Activated T-cell treated with anti-CD3 and anti-CD28 coated beads, Interleukin-2, amount 50 U/mL, for 24 hours (primary cell): ENCODE measurements at regions not wholly inside any gene's neighbourhood (a gene's known extent, or its start where the extent isn't known, plus 50 kb on each side); places are given as distances from the start of the nearest gene placed in this dataset.
"Not testable (repeated sequence)": the region's sequence is repeated elsewhere in the genome, so short reads cannot be mapped to it uniquely, and the experiment has no call there.

Experiments used
- DNase-seq: peaks from one replicate; pipeline ENCODE4 v3.0.0-alpha.2; 2020
- H3K27ac Mint-ChIP-seq: 2 replicates; pipeline ENCODE4 v1.8.0; 2020; ENCODE audit warnings: mild to moderate bottlenecking, mixed read lengths
- H3K27me3 Mint-ChIP-seq: 2 replicates; pipeline ENCODE4 v1.8.0; 2020; ENCODE audit warnings: mixed read lengths
- H3K36me3 Mint-ChIP-seq: 2 replicates; pipeline ENCODE4 v1.8.0; 2020; ENCODE audit warnings: low read depth, mixed read lengths
- H3K4me1 Mint-ChIP-seq: 2 replicates; pipeline ENCODE4 v1.8.0; 2020; ENCODE audit warnings: low read depth, mixed read lengths
- H3K4me3 Mint-ChIP-seq: 2 replicates; pipeline ENCODE4 v1.8.0; 2020; ENCODE audit warnings: mild to moderate bottlenecking, moderate library complexity, mixed read lengths
- H3K9me3 Mint-ChIP-seq: 2 replicates; pipeline ENCODE4 v1.8.0; 2020; ENCODE audit warnings: mixed read lengths

DNA sequence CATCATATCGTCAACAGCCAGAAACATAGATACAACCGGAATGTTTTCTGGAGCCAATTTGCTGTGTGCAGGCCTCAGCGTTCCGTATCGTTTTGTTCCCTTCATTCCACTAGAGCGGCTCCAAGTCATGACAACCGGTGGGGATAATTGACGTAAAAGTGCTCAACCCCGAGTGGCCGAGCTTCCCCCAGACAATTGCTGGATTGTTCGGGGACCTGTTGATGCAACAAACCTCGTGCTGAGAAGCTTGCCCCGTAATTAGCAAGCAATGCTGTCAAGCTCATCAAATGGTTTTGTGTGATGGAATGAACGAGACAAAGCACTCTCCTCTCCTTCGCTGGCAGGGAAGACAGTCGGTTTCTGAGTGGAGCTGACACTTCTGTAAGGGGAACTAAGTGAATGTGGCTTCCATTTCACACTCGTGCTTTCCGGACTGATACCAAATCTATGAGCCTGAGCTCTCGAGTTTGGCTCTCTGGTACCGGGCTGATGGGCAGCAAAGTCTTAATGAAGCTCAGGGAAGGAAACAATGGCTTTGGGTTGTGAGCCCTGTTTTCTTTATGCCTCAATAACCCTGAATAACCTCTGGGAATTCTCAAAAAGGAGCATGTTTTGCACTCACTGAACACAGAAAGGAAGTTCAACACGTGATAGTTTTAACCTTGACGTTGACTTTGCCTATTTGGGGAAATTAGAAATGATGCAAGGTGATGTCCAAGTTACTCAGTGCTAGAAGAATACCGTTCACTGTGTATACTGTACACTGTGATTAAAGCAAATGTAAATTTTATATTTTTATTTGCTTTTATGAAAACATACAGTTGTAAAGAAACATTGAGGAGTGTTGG lies 220.5 kb downstream of the BAMBI start:
- DNase-seq, result no peak
- H3K4me3 Mint-ChIP-seq, result no peak overlapping the region
- no peak overlapping the region for H3K27ac Mint-ChIP-seq
- H3K9me3 Mint-ChIP-seq, result no peaks in the 10 kb centered on the region
- H3K27me3 Mint-ChIP-seq, result peaks cover 2% of the 10 kb centered on the region
- H3K36me3 Mint-ChIP-seq, result no peaks in the 10 kb centered on the region
- no peaks in the 10 kb centered on the region for H3K4me1 Mint-ChIP-seq

GRCh38 chr10:28902215-28902614 lies 224.9 kb downstream of the BAMBI start:
- H3K4me1 Mint-ChIP-seq, result no peaks in the 10 kb centered on the region
- H3K27me3 Mint-ChIP-seq, result peaks cover 1% of the 10 kb centered on the region
- no peak for DNase-seq
- H3K4me3 Mint-ChIP-seq, result no peak overlapping the region
- no peak overlapping the region for H3K27ac Mint-ChIP-seq
- no peaks in the 10 kb centered on the region for H3K9me3 Mint-ChIP-seq
- H3K36me3 Mint-ChIP-seq, result no peaks in the 10 kb centered on the region

DNA sequence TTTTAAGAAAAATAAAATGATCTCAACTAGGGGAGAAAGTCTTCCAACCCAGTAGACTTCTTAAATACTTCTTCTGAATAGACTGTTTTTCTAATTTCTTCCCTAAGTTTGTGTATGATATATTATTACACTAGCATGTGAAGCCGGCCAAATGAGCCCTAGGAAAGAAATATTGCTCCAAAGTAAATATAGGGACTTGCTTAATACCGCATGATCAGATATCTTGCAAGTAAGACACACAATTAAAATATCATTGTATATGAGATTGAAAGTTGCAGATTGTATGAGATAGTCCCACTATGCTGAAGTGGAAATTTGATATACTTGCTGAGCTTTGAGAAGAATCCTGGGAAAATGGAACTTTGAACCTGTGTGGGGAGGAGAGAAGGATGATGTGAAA lies 225.7 kb downstream of the BAMBI start:
- no peak for DNase-seq
- H3K4me1 Mint-ChIP-seq, result no peaks in the 10 kb centered on the region
- no peaks in the 10 kb centered on the region for H3K36me3 Mint-ChIP-seq
- no peaks in the 10 kb centered on the region for H3K9me3 Mint-ChIP-seq
- no peak overlapping the region for H3K27ac Mint-ChIP-seq
- H3K27me3 Mint-ChIP-seq, result no peaks in the 10 kb centered on the region
- no peak overlapping the region for H3K4me3 Mint-ChIP-seq

DNA sequence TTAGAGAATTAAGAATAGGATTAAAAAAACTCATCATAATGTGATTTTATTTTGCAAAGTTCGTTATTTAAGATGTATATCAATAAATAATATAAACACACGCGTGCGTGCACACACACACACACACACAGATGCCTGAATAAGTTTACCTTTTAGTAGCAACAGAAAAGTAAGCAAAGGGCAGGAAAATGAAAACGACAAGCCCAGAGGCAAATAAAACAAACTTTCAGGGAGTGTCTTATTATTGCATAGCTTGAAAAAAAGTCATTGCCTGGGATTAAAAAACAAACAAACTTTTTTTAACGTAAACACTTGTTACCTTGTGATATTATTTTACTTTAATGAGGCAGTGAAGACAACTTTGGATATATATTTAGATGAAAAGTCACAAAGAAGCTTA lies 226.4 kb downstream of the BAMBI start:
- H3K36me3 Mint-ChIP-seq, result no peaks in the 10 kb centered on the region

DNA sequence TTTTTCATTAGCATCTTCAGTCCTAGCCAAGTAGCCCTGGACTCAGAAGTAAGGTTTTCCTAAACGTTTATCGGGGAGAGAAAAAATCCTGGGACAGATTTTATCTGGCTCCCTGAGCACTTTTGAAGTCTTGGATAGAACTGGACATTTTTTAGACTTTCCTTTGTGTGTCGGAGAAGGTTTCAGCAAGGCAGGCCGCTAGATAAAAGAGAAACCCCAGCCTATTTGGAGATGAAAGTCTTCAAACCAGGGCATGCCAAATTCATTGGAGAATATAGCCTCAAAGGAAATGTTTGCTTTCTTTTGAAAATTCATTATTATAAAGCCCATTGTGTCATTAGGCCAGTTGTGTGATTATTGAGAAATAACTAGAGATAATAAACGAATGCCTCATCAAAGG lies 228.1 kb downstream of the BAMBI start:
- no peak for DNase-seq
- H3K9me3 Mint-ChIP-seq, result no peaks in the 10 kb centered on the region
- H3K4me1 Mint-ChIP-seq, result no peaks in the 10 kb centered on the region
- no peak overlapping the region for H3K4me3 Mint-ChIP-seq
- no peak overlapping the region for H3K27ac Mint-ChIP-seq
- no peaks in the 10 kb centered on the region for H3K36me3 Mint-ChIP-seq
- no peaks in the 10 kb centered on the region for H3K27me3 Mint-ChIP-seq

More for the DNA sequence above, 226.4 kb downstream of the BAMBI start:
- H3K4me1 Mint-ChIP-seq, result no peaks in the 10 kb centered on the region
- H3K27me3 Mint-ChIP-seq, result no peaks in the 10 kb centered on the region
- H3K9me3 Mint-ChIP-seq, result no peaks in the 10 kb centered on the region
- no peak for DNase-seq
- no peak overlapping the region for H3K27ac Mint-ChIP-seq
- H3K4me3 Mint-ChIP-seq, result no peak overlapping the region

DNA sequence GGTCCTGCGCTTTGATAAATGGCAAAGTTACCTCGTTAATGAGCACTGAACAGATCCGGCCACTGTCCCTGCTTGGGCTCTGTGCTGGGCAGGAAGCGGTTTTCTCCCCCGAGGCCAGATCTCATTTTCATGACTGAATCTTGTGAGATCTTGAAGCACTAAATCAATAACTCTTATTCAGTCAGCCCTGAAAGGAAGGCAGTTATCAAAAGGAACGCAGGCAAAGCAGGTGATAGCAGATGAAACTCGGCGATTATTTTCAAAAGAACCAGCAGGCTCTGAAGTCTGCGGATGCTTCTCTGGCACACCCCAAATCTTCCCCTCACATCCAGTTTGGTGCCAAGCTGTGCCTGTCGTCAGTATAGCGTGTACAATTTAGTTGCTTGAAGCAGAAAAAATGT lies 228.7 kb downstream of the BAMBI start:
- H3K27me3 Mint-ChIP-seq, result no peaks in the 10 kb centered on the region
- no peak overlapping the region for H3K27ac Mint-ChIP-seq
- DNase-seq, result no peak
- no peaks in the 10 kb centered on the region for H3K36me3 Mint-ChIP-seq
- H3K4me1 Mint-ChIP-seq, result no peaks in the 10 kb centered on the region
- H3K9me3 Mint-ChIP-seq, result no peaks in the 10 kb centered on the region
- H3K4me3 Mint-ChIP-seq, result no peak overlapping the region

DNA sequence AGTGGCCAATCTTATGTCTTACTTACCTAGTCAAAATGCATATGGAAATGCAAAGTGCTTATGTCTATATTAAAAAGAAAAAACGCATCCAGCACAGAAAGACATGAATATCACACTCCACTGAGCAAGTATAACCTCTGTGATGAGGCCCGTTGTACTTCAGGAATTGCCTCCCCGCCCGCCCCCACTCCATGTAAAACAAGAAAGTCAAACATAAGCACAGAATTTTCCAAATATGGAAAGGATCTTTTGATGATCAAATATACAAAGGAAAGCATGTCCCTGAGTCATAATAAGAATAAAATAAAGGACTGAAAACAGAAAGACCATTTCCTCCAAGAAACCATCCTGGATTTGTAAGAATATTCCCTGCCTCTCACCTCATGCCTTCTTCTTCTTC lies 229.1 kb downstream of the BAMBI start:
- DNase-seq, result no peak
- H3K9me3 Mint-ChIP-seq, result no peaks in the 10 kb centered on the region
- no peaks in the 10 kb centered on the region for H3K4me1 Mint-ChIP-seq

DNA sequence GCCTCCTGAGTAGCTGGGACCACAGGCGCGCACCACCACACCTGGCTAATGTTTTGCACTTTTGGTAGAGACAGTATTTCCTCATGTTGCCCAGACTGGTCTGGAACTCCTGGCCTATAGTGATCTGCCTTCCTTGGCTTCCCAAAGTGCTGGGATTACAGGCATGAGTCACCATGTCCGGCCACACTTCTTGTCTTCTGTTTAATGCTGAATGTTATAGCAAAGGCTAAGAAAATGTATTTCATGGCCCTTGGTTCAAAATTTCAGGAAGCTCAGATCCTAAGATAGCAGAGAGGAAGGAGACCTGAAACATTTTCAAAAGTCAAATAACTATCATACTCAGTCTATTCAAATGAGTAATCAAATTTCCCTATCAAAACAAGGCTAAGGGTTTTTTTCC lies 229.6 kb downstream of the BAMBI start:
- no peak for DNase-seq
- no peaks in the 10 kb centered on the region for H3K27me3 Mint-ChIP-seq
- no peak overlapping the region for H3K27ac Mint-ChIP-seq
- H3K4me3 Mint-ChIP-seq, result no peak overlapping the region
- no peaks in the 10 kb centered on the region for H3K9me3 Mint-ChIP-seq
- no peaks in the 10 kb centered on the region for H3K36me3 Mint-ChIP-seq
- no peaks in the 10 kb centered on the region for H3K4me1 Mint-ChIP-seq

More for the DNA sequence above, 229.1 kb downstream of the BAMBI start:
- Mint-ChIP-seq H3K27me3 (no peaks in the 10 kb centered on the region), H3K4me3 (no peak overlapping the region), H3K36me3 (no peaks in the 10 kb centered on the region), H3K27ac (no peak overlapping the region)

DNA sequence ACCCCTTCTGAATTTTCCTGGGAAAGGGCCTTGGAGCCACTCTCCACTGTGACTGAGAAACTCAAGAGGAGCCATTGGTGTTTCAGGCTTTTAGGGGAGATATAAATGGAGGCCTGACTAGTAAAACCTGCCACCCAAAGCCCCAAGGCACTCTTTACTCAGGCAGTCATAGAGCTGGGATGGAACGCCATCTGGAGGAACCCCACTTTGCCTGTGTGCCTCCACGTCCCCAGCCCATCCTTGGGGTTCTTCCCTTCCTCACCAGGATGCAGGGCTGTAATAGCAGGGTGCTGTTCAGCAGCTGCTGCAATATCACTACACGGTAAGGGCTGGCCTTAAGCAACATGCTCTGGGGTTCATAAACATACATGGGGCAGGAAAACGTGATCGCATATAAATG lies 232.6 kb downstream of the BAMBI start:
- Mint-ChIP-seq H3K9me3 (no peaks in the 10 kb centered on the region), H3K4me3 (no peak overlapping the region), H3K27ac (no peak overlapping the region), H3K4me1 (no peaks in the 10 kb centered on the region), H3K36me3 (no peaks in the 10 kb centered on the region), H3K27me3 (no peaks in the 10 kb centered on the region)
- DNase-seq, result no peak

DNA sequence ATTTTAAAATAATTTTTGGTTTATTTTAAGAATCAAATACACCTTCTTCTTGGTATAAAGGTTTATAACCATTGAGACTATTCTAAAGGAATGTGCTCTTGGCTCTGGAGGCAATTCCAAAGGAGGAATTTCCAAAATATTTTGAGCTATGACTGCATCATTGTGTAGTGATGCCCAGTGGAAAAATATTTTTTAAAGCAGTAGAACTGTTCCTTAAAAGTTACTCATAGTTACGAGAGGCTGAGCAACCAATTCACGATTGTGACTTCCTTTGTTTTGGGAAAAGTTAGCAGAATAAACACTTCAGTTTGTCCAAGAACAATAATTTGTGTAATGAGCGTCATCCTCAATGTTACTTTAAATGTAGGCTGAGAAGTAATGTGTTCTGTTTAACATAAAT lies 233.6 kb downstream of the BAMBI start:
- Mint-ChIP-seq H3K27me3 (no peaks in the 10 kb centered on the region), H3K4me1 (no peaks in the 10 kb centered on the region), H3K27ac (no peak overlapping the region), H3K4me3 (no peak overlapping the region), H3K9me3 (no peaks in the 10 kb centered on the region), H3K36me3 (no peaks in the 10 kb centered on the region)
- DNase-seq, result no peak

DNA sequence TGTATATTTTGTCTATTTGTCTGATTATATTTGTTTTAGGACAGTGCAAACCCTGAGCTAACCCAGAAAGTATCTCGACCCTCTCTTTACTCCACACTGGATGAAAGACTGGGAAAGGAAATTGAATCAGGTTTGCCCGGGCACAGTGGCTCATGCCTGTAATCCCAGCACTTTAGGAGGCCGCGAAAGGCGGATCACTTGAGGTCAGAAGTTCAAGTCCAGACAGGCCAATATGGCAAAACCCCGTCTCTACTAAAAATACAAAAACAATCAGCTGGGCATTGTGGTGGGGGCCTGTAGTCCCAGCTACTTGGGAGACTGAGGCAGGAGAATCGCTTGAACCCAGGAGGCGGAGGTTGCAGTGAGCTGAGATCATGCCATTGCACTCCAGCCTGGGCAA lies 234.2 kb downstream of the BAMBI start:
- not testable (repeated sequence) for H3K4me3 Mint-ChIP-seq, DNase-seq, H3K36me3 Mint-ChIP-seq, H3K9me3 Mint-ChIP-seq, H3K4me1 Mint-ChIP-seq, H3K27ac Mint-ChIP-seq, H3K27me3 Mint-ChIP-seq

DNA sequence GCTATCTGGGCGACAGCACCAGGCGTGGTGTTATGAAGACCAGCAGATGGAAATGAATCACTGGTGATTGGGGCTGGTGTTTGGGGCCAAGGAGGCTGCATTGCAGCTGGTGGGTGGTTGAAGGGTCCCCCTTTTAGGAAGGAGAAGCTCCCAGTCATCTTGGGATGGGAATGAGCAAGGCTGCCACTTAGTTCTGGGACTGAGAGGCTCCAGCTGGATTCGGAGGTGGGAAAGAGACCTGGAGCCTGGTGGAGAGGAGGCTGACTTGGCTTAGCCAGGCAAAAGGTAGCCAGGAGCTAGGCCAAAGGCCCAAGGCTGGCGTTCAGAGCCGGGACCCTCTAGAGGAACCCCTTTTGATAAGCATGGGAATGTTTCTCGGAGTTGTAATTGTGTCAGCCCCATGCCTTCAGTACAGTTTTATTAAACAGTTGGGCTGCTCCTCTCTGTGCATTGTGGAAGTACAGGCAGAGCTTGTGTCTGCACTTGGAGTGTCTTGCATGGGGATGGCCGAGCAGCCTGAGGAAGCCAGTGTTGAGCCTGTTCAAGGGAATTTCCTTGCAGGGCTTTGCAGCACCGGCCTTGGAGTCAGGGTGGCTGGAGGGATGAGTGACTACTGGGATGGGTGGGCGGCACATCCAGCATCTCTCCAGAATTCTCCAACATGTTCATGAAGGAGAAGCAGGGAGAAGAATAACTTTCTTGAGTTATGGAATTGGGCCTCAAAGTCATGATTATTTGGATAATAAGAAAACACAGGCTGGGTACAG lies 234.9 kb downstream of the BAMBI start:
- H3K36me3 Mint-ChIP-seq, result no peaks in the 10 kb centered on the region
- H3K4me1 Mint-ChIP-seq, result no peaks in the 10 kb centered on the region
- no peak overlapping the region for H3K4me3 Mint-ChIP-seq
- H3K9me3 Mint-ChIP-seq, result no peaks in the 10 kb centered on the region
- no peaks in the 10 kb centered on the region for H3K27me3 Mint-ChIP-seq
- no peak overlapping the region for H3K27ac Mint-ChIP-seq
- DNase-seq, result no peak

GRCh38 chr10:28913436-28914237 lies 236.3 kb downstream of the BAMBI start:
- H3K9me3 Mint-ChIP-seq, result no peaks in the 10 kb centered on the region
- no peaks in the 10 kb centered on the region for H3K4me1 Mint-ChIP-seq
- H3K36me3 Mint-ChIP-seq, result no peaks in the 10 kb centered on the region
- no peak overlapping the region for H3K4me3 Mint-ChIP-seq
- no peak overlapping the region for H3K27ac Mint-ChIP-seq
- H3K27me3 Mint-ChIP-seq, result no peaks in the 10 kb centered on the region
- DNase-seq, result no peak

GRCh38 chr10:28914701-28915100 lies 237.4 kb downstream of the BAMBI start:
- no peaks in the 10 kb centered on the region for H3K36me3 Mint-ChIP-seq
- no peak for DNase-seq
- H3K27ac Mint-ChIP-seq, result no peak overlapping the region
- peaks cover 3% of the 10 kb centered on the region for H3K27me3 Mint-ChIP-seq
- H3K9me3 Mint-ChIP-seq, result no peaks in the 10 kb centered on the region
- H3K4me1 Mint-ChIP-seq, result no peaks in the 10 kb centered on the region
- no peak overlapping the region for H3K4me3 Mint-ChIP-seq
